ENCODE measurements at regions not wholly inside any gene's neighbourhood (a gene's known extent, or its start where the extent isn't known, plus 50 kb on each side); places are given as distances from the start of the nearest gene placed in this dataset.
"Not testable (repeated sequence)": the region's sequence is repeated elsewhere in the genome, so short reads cannot be mapped to it uniquely, and the experiment has no call there.

- DNase-seq, result not testable (repeated sequence)
Observed at GRCh38 chr15:20227119-20227853, 314.3 kb downstream of the GOLGA6L6 start.

- DNase-seq, result not testable (repeated sequence)
Observed at GRCh38 chr15:20226531-20226930, 315.1 kb downstream of the GOLGA6L6 start.

GRCh38 chr15:20221063-20221462 is 320.5 kb downstream of the GOLGA6L6 start:
- not testable (repeated sequence) for DNase-seq

GRCh38 chr15:20219171-20219570 is 322.4 kb downstream of the GOLGA6L6 start:
- DNase-seq, result not testable (repeated sequence)

DNA sequence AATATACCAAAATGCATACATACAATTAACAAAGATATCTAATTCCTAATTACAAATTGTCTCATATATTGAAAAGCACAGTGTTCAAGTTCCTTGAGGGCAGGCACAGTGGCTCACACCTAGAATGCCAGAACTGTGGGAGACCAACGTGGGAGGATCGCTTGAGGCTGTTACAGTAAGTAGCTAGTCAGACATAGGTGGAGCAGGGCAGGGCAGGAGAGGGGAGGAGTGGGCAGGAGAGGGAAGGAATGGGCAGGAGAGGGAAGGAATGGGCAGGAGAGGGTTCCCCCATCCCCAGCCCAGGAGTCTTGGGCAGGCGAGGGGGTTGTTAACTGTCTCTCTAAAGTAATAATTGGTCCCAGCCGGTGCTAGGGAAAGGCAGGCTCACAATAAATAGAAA is 325.9 kb downstream of the GOLGA6L6 start:
- not testable (repeated sequence) for DNase-seq

- DNase-seq, result not testable (repeated sequence)
Observed at GRCh38 chr15:20214101-20214500, 327.5 kb downstream of the GOLGA6L6 start.

GRCh38 chr15:20211508-20211907 is 330.1 kb downstream of the GOLGA6L6 start:
- DNase-seq, result not testable (repeated sequence)

GRCh38 chr15:20209973-20210372 is 331.6 kb downstream of the GOLGA6L6 start:
- DNase-seq, result not testable (repeated sequence)

- DNase-seq, result not testable (repeated sequence)
Observed at GRCh38 chr15:20207607-20208006, 334.0 kb downstream of the GOLGA6L6 start.

GRCh38 chr15:20207198-20207597 is 334.4 kb downstream of the GOLGA6L6 start:
- not testable (repeated sequence) for DNase-seq

DNA sequence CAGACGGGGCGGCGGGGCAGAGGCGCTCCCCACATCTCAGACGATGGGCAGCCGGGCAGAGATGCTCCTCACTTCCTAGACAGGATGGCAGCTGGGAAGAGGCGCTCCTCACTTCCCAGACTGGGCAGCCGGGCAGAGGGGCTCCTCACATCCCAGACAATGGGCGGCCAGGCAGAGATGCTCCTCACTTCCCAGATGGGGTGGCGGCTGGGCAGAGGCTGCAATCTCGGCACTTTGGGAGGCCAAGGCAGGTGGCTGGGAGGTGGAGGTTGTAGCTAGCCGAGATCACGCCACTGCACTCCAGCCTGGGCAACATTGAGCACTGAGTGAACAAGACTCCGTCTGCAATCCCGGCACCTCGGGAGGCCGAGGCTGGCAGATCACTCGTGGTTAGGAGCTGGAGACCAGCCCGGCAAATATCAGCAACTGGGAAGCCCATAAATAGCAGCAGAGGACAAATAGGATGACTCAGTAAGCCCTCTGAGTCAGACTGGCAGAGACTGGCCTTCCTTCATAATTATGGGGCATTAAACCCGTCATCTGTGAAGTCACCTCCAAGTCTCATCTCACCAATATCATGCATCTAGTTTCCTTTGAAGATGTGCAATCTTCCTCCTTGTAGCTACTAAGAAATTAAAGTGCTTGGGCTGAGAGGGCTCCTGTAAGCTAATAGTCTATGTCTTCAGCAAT is 337.3 kb downstream of the GOLGA6L6 start:
- DNase-seq, result not testable (repeated sequence)

GRCh38 chr15:20203649-20204150 is 337.9 kb downstream of the GOLGA6L6 start:
- not testable (repeated sequence) for DNase-seq

DNA sequence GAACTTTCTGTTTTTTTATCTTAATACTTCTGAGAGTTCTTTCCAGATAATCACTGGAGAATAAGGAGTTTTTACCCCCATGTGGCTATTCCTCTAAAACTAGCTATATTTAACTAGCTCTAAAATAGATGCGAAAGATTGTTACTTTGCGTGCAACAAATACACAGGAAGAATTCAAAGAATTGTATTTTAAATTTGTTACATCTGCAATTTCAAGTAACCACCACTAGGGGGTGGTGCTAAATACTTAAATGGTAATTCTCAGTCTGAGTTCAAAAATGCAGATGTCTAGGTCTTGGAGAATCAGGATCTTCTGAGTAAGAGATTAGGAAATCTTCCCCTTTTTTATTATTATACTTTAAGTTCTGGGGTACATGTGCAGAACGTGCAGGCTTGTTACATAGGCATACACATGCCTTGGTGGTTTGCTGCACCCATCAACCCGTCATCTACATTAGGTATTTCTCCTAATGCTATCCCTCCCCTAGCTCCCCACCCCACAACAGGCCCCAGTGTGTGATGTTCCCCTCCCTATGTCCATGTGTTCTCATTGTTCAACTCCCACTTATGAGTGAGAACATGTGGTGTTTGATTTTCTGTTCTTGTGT is 346.9 kb downstream of the GOLGA6L6 start:
- DNase-seq, result not testable (repeated sequence)

GRCh38 chr15:20192982-20193929 is 348.3 kb downstream of the GOLGA6L6 start:
- not testable (repeated sequence) for DNase-seq

DNA sequence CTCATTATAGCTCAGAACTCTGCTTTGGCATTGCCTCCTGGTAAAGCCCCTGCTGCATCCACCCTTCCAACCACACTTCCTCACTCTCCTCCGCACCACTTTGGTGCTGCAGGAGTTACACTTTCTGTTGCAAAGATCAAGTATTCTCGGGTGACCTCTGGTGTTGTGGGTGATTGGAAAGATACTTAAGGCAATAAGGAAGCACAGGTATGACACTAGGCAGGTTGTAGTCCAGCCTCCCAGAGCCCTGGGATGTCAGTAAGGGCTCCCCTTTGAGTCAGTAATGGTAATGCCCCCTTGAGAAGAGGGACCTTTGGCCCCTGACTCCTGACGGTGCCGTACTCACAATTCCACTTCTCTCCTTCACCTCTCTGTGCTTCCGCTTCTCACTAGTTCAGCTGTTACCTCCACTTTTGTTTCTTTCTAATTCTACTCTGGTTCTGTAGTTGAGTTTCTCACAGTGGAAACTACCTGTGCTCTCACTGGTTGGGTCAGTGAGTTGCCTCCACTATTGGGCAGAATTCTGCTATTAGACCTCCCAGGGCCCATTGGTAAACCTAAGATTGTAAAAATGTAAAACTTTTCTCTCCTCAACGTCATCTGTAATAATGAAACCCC is 350.0 kb downstream of the GOLGA6L6 start:
- DNase-seq, result not testable (repeated sequence)

DNA sequence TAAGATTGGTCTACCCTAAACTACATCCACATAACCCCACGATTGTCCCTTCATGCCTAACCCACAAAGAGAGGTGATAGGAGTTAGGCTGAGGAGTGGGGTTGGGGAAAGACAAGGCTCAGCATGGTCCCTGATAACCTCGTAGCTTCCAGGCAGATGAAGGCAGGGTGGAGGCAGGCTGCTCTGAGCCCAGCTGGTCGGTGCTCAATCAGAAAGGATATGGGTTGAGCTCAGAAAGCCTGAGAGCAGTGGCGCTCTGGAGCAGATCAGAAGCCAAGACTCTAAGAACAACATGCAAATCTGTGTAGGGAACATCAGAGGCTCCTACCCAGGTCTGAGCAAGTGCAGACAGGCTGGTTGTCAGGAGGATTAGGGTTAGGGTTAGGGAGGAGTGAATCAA is 353.0 kb downstream of the GOLGA6L6 start:
- DNase-seq, result not testable (repeated sequence)

DNA sequence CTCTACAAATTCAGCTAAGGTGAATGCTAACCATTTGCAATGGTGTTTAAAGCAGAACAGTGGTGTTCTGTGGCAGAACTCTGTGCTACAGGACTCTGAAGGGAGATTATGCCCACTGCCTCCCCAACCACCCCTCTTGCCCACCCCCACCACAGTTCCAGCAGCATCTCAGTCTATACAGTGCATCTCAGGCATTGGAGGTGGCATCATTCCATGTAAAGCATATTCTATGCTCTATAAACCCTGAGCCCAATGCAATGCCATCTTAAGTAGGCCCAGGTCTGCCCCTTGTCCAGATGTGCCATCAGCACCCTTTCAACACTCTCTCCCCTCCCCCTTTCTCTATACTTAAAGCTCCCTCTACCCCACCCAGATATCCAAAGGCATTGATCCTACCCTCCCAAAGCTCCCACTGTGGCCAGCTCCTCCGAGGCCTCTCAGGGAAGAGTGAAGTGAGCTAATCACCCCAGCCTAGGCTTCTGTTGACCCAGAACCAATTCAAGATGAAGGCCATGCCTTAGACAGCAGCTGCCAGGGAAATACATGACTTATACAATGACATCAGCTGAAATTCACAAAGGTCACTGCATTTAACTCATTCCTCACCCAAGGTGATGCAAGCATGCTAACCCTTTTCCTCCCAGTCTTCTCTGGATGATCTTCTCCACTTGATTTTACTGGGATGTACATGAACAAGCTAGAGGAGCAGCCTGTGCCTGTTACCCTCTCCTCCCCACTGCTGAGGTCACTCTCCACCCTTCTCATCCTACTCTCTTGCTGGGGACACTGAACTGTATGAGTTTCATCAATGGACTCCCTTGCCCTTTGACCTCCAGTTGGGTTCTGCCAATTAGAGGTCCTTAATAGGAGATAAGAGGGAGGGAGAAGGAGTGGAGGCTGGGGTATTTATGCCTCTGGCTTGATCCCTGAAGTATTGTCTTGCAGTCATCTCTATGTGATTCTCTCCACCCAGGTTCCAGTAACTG is 353.9 kb downstream of the GOLGA6L6 start:
- not testable (repeated sequence) for DNase-seq

DNA sequence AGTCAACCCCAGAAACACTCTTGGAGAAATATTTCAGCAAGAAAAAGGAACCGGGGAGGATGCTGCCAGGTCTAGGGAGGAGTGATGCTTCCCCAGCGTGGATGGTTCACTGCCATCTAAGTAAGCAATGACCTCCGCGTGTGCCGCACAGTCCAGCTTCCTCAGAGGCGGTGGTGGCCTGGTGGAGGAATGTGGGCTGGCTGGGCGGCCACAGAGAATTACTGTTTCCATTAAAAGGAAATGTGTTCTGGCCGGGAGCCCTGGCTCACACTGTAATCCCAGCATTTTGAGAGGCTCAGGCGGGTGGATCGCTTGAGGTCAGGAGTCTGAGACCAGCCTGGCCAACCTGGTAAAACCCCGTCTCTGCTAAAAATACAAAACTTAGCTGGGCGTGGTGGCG is 356.7 kb downstream of the GOLGA6L6 start:
- DNase-seq, result not testable (repeated sequence)

GRCh38 chr15:20168221-20168620 is 373.4 kb downstream of the GOLGA6L6 start:
- not testable (repeated sequence) for DNase-seq

DNA sequence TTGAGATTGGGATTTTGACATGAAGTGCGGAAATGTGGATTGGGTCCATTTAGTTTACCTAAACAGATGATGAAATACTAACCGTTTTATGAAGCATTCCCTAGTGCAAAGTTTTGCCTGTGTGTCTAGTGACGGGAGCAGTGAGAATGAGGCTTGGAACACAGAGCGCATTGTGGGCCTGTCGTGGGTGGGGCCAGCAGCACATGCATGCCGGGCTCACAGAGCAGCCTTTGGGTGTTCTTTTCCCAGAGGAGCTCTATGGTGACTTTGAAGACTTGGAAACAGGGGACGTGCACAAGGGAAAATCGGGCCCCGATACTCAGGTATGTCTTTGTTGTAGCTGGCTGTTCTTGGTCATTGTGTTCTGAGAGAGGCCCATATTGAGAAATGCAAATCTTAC is 388.1 kb downstream of the GOLGA6L6 start:
- DNase-seq, result not testable (repeated sequence)

All from NCI-H2171 treated with DMSO at 0.1 percent for 48 hours (cell line).